K562 (cell line): ENCODE measurements at regions not wholly inside any gene's neighbourhood (a gene's known extent, or its start where the extent isn't known, plus 50 kb on each side); places are given as distances from the start of the nearest gene placed in this dataset.

ENCODE experiments used
- ATAC-seq: fragments of 200-7000 bp; cut with Tn5 transposase; 3 replicates; pipeline ENCODE4 v1.9.1; 2020; ENCODE audit warnings: moderate library complexity
- BruUV-seq: library from RNA; stranded (reverse); fragments of 400-500 nt; replicated peaks from 2 replicates; lab custom pipeline; 2021; lab: Mats Ljungman, UMichigan
- CTCF ChIA-PET: fragments of 300-600 bp; formaldehyde crosslinking; extraction: SDS; loops from one replicate; lab custom pipeline; 2021; ENCODE audit warnings: low intra/inter-chr PET ratio; lab: Yijun Ruan, JAX
- POLR2A ChIA-PET: fragments of 300-600, 350-650 bp; sonication (Branson Sonifier 250); formaldehyde crosslinking; extraction: SDS; loops from one replicate; lab custom pipeline; 2021; ENCODE audit warnings: antibody characterized with exemption, inconsistent platforms; lab: Yijun Ruan, JAX
- DNase-seq, 4 experiments: peaks; one replicate each; pipeline versions ENCODE4 v3.0.0 to v3.0.0-alpha.2; 2011 to 2018; ENCODE audit warnings: low spot score in 3 of 4, mixed read lengths in 3 of 4; ENCODE audit errors: extremely low read depth in 1 of 4
- FAIRE-seq: peaks from 2 replicates; lab custom pipeline; 2011; peaks lifted over from hg19 to GRCh38; lab: Jason Lieb, UNC
- H2AFZ ChIP-seq: 2 replicates; pipeline ENCODE4 v1.6.0; 2011; ENCODE audit warnings: low read depth, low read length, control low read depth, inconsistent platforms
- H3K27ac ChIP-seq: fragments of 200-600 bp; 3 replicates; pipeline ENCODE4 v1.8.0; 2011; ENCODE audit warnings: low read depth, mild to moderate bottlenecking, control low read depth, inconsistent platforms, low read length, moderate library complexity, mixed read lengths; ENCODE audit errors: extremely low read depth
- H3K27me3 ChIP-seq, 2 experiments: fragments of 300-600 bp in 1 of 2; 2 replicates in 1 of 2; 3 replicates in 1 of 2; pipeline versions ENCODE4 v1.6.0 to v1.8.0; 2011; ENCODE audit warnings: inconsistent platforms in 2 of 2, low read length in 2 of 2, mild to moderate bottlenecking in 1 of 2, mixed read lengths in 1 of 2, moderate library complexity in 1 of 2; ENCODE audit not compliant: control insufficient read depth in 2 of 2, insufficient read depth in 2 of 2
- H3K36me3 ChIP-seq: fragments of 300-600 bp; 3 replicates; pipeline ENCODE4 v1.8.0; 2011; ENCODE audit warnings: mild to moderate bottlenecking, low read length, inconsistent platforms; ENCODE audit not compliant: control insufficient read depth, insufficient read depth
- H3K4me1 ChIP-seq, 2 experiments: fragments of 200-600 bp in 1 of 2; replicated peaks in 1 of 2; 2 replicates in 1 of 2; 3 replicates in 1 of 2; pipeline versions ENCODE4 v1.5.1 to v1.8.0; 2011; ENCODE audit warnings: inconsistent platforms in 2 of 2, low read length in 2 of 2, mild to moderate bottlenecking in 1 of 2, mixed read lengths in 1 of 2, moderate library complexity in 1 of 2; ENCODE audit not compliant: control insufficient read depth in 2 of 2, insufficient read depth in 2 of 2
- H3K4me2 ChIP-seq: 2 replicates; pipeline ENCODE4 v1.6.1; 2011; ENCODE audit warnings: low read length, control low read depth, inconsistent platforms, mixed read lengths; ENCODE audit not compliant: insufficient read depth
- H3K4me3 ChIP-seq: fragments of 200-600 bp; sonication (generic), shearing (Covaris generic); 2 replicates; pipeline ENCODE4 v1.5.1; 2016; ENCODE audit warnings: control low read depth, inconsistent platforms
- H3K79me2 ChIP-seq: fragments of 200-600 bp; 3 replicates; pipeline ENCODE4 v1.8.0; 2011; ENCODE audit warnings: low read length, inconsistent platforms; ENCODE audit not compliant: control insufficient read depth, insufficient read depth
- H3K9ac ChIP-seq, 2 experiments: 2 replicates each; pipeline versions ENCODE4 v1.6.0 to v1.6.1; 2011; ENCODE audit warnings: low read depth in 2 of 2, low read length in 2 of 2, control low read depth in 1 of 2, inconsistent platforms in 1 of 2, mild to moderate bottlenecking in 1 of 2, mixed read lengths in 1 of 2; ENCODE audit not compliant: insufficient read depth in 1 of 2
- H3K9me1 ChIP-seq: one replicate; pipeline ENCODE4 v1.6.0; 2011; ENCODE audit warnings: inconsistent platforms, mild to moderate bottlenecking, low read length, moderate library complexity; ENCODE audit not compliant: control insufficient read depth, insufficient read depth
- H3K9me3 ChIP-seq: replicated peaks from 2 replicates; pipeline ENCODE4 v1.5.1; 2011; ENCODE audit warnings: low read depth, low read length, inconsistent platforms; ENCODE audit not compliant: control insufficient read depth, insufficient read depth
- H4K20me1 ChIP-seq: replicated peaks from 2 replicates; pipeline ENCODE4 v1.6.1; 2011; ENCODE audit warnings: low read length, inconsistent platforms, mixed read lengths; ENCODE audit not compliant: control insufficient read depth, insufficient read depth
- ASH1L ChIP-seq: fragments of 450-650 bp; IDR thresholded peaks from 2 replicates; pipeline ENCODE4 v1.6.1; 2018; ENCODE audit warnings: borderline replicate concordance, mild to moderate bottlenecking, low read depth; ENCODE audit not compliant: partially characterized antibody
- BACH1 ChIP-seq: fragments of 200-800 bp; sonication (Bioruptor generic); IDR thresholded peaks from 2 replicates; pipeline ENCODE4 v1.6.1; 2016; ENCODE audit warnings: missing genetic modification characterization, missing compliant biosample characterization
- BCL6 ChIP-seq: fragments of 250-450 bp; sonication (Bioruptor Pico); IDR thresholded peaks from 2 replicates; pipeline ENCODE4 v1.4.0; 2020
- DDX20 ChIP-seq: fragments of 450-650 bp; IDR thresholded peaks from 2 replicates; pipeline ENCODE4 v1.6.1; 2016; ENCODE audit warnings: missing genetic modification characterization, low read depth, mild to moderate bottlenecking, missing compliant biosample characterization, moderate library complexity
- HSF4 ChIP-seq: fragments of 250-450 bp; sonication (Bioruptor Pico); IDR thresholded peaks from 2 replicates; pipeline ENCODE4 v2.1.2; 2022; ENCODE audit warnings: mild to moderate bottlenecking, moderate library complexity, borderline replicate concordance
- KDM1A ChIP-seq, 2 experiments: fragments of 450-650 bp; IDR thresholded peaks; 2 replicates each; pipeline ENCODE4 v1.6.1; 2016; ENCODE audit warnings: mild to moderate bottlenecking in 2 of 2
- MYNN ChIP-seq, 2 experiments: sonication (generic); formaldehyde crosslinking in 1 of 2; IDR thresholded peaks; 2 replicates each; pipeline versions ENCODE4 v1.5.0 to v1.6.1; 2016 to 2020; ENCODE audit warnings: antibody characterized with exemption in 1 of 2, missing genetic modification reagents in 1 of 2
- POLR2A ChIP-seq: fragments of 450-650 bp; conservative IDR thresholded peaks from 2 replicates; pipeline ENCODE4 v1.6.1; 2016
- PRMT5 ChIP-seq: sonication (generic); formaldehyde crosslinking; IDR thresholded peaks from 2 replicates; pipeline ENCODE4 v1.5.0; 2020; ENCODE audit warnings: missing genetic modification reagents
- RBM15 ChIP-seq: fragments of 200-400 bp; formaldehyde crosslinking; IDR thresholded peaks from 2 replicates; pipeline ENCODE4 v1.6.1; 2018; ENCODE audit warnings: mild to moderate bottlenecking, low read length, moderate library complexity; ENCODE audit not compliant: insufficient read depth
- SREBF1 ChIP-seq: fragments of 150-350 bp; IDR thresholded peaks from 2 replicates; pipeline ENCODE4 v1.6.1; 2014; ENCODE audit warnings: antibody characterized with exemption, low read depth, low read length, borderline replicate concordance
- TAL1 ChIP-seq: fragments of 450-650 bp; IDR thresholded peaks from 2 replicates; pipeline ENCODE4 v1.6.1; 2016; ENCODE audit warnings: mild to moderate bottlenecking
- TCFL5 ChIP-seq: fragments of 250-450 bp; sonication (Bioruptor Pico); conservative IDR thresholded peaks from 2 replicates; pipeline ENCODE4 v1.6.1; 2021; ENCODE audit warnings: mild to moderate bottlenecking, moderate library complexity, matching md5 sums
- ZBTB7A ChIP-seq: IDR thresholded peaks from 2 replicates; pipeline ENCODE4 v1.6.1; 2011; ENCODE audit warnings: low read depth, mild to moderate bottlenecking, low read length, moderate library complexity, borderline replicate concordance; ENCODE audit not compliant: control insufficient read depth
- ZKSCAN3 ChIP-seq: fragments of 250-450 bp; sonication (Bioruptor Pico); IDR thresholded peaks from 2 replicates; pipeline ENCODE4 v1.4.0; 2020
- ZNF134 ChIP-seq: fragments of 250-450 bp; sonication (Bioruptor Pico); conservative IDR thresholded peaks from 2 replicates; pipeline ENCODE4 v1.4.0; 2020
- ZNF232 ChIP-seq: sonication (generic); formaldehyde crosslinking; IDR thresholded peaks from 2 replicates; pipeline ENCODE4 v1.8.0; 2022; ENCODE audit warnings: mild to moderate bottlenecking, missing genetic modification reagents
- ZNF347 ChIP-seq: fragments of 450-650 bp; formaldehyde crosslinking; IDR thresholded peaks from 2 replicates; pipeline ENCODE4 v1.4.0; 2020; ENCODE audit warnings: low read depth, mild to moderate bottlenecking, moderate library complexity
- ZNF586 ChIP-seq: fragments of 450-650 bp; formaldehyde crosslinking; conservative IDR thresholded peaks from 2 replicates; pipeline ENCODE4 v1.4.0; 2020; ENCODE audit warnings: mild to moderate bottlenecking, moderate library complexity
- ZNF717 ChIP-seq: fragments of 250-450 bp; sonication (Bioruptor Pico); IDR thresholded peaks from 2 replicates; pipeline ENCODE4 v1.5.0; 2021
- WGBS: fragments of 100-300 bp; shearing (Covaris generic); methylation state at CpG from one replicate; pipeline ENCODE4 v1.1.6; 2016; ENCODE audit warnings: low coverage, mixed read lengths; ENCODE audit not compliant: insufficient coverage; ENCODE audit errors: missing lambda C conversion rate; 5-methylcytosine and 5-hydroxymethylcytosine counted together
- in situ Hi-C: fragments of 300-500 bp; cut with MboI; formaldehyde crosslinking; loops from 4 replicates; pipeline ENCODE4 v1.15.0; 2018; ENCODE audit warnings: inconsistent platforms, mixed read lengths
- intact Hi-C: fragments of 100-400 bp; cut with micrococcal nuclease; formaldehyde crosslinking; loops from 2 replicates; pipeline ENCODE4 v1.14.2; 2022

- TF ChIP-seq MYNN (IDR thresholded peaks at IDR 0.05) (no peak), MYNN (CRISPR knock-in tag; IDR thresholded peaks at IDR 0.05) (no peak), ZBTB7A (no peak), PRMT5 (CRISPR knock-in tag) (no peak)
Measured at GRCh38 chr4:188307591-188307990, 168.3 kb downstream of the TRIML1 start (continued).

DNA sequence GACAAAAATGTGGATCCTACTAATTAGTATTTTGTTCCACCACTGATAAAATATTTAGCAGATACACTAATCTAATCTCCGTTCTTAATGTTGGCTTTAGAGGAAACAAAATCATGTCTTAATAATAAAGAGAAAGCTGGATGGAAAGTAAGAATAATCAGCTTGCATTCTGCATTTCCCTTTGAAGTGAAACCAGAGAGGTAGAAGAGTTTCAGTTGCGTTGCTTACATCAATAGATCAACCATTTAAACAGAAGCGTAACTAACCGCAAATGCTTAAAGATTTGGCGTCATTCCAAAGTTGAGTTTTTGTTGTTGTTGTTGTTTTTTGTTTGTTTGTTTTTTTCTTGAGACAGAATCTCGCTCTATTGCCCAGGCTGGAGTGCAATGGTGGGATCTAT, 168.9 kb downstream of the TRIML1 start:
- WGBS, result 1% methylated on average over 6 of the region's 6 CpGs
- Histone ChIP-seq H3K9ac (no peak overlapping the region), H3K27me3 (no peaks in the 10 kb centered on the region), H3K4me2 (no peak overlapping the region), H3K79me2 (no peaks in the 10 kb centered on the region), H3K9me3 (no peaks in the 10 kb centered on the region), H3K9me1 (no peaks in the 10 kb centered on the region), H2AFZ (no peak overlapping the region), H3K36me3 (no peaks in the 10 kb centered on the region), H3K27ac (no peak overlapping the region), H3K4me3 (no peak overlapping the region), H4K20me1 (no peaks in the 10 kb centered on the region), H3K4me1 (no peaks in the 10 kb centered on the region)
- ATAC-seq (no peak), FAIRE-seq (no peak), DNase-seq (no peak)
- TF ChIP-seq TAL1, result no peak
- ChIA-PET CTCF (no interaction called here), POLR2A (no interaction called here)
- in situ Hi-C loops, result no loop called here
- no TSS peak for BruUV-seq
- intact Hi-C loops, result no loop called here

DNA sequence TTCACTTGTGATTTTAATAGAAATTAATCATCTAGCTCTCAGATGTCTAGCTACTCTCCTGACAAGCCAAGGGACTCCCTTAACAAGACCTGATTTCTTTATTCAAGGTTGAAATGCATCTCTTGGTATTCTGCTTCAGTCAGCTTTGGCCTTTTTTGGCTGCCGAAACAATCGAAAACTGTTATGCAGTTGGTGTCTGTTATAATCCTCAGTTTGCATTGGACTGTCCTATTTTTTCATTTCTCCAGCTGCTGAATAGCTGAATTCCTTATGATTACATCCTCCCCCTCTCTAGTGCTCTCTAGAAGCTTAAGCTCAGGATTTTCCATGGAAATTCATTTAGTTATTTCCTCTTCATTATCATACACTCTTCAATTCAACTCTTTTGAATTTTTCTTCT, 177.2 kb downstream of the TRIML1 start:
- FAIRE-seq (no peak), ATAC-seq (no peak), DNase-seq (no peak)
- ChIA-PET POLR2A (no interaction called here), CTCF (no interaction called here)
- intact Hi-C loops, result no loop called here
- WGBS, result 0% methylated on average over 2 of the region's 2 CpGs
- no peak overlapping the region for H2AFZ ChIP-seq
- no peaks in the 10 kb centered on the region for H3K36me3 ChIP-seq
- H3K27me3 ChIP-seq, result no peaks in the 10 kb centered on the region
- no peaks in the 10 kb centered on the region for H3K9me1 ChIP-seq
- H3K27ac ChIP-seq, result no peak overlapping the region
- no peaks in the 10 kb centered on the region for H3K79me2 ChIP-seq
- no TSS peak for BruUV-seq
- H3K4me1 ChIP-seq, result no peaks in the 10 kb centered on the region
- H3K4me2 ChIP-seq, result no peak overlapping the region
- H3K9me3 ChIP-seq, result no peaks in the 10 kb centered on the region
- H3K4me3 ChIP-seq, result no peak overlapping the region
- in situ Hi-C loops, result no loop called here
- no peaks in the 10 kb centered on the region for H4K20me1 ChIP-seq
- H3K9ac ChIP-seq, result no peak overlapping the region
- TF ChIP-seq ASH1L (no peak), ZKSCAN3 (CRISPR knock-in tag) (no peak), POLR2A (no peak), ZNF717 (CRISPR knock-in tag) (no peak), BACH1 (tag) (no peak), BCL6 (no peak), ZNF232 (CRISPR knock-in tag) (no peak), RBM15 (no peak), DDX20 (tag) (no peak), ZNF134 (no peak), SREBF1 (no peak), TCFL5 (CRISPR knock-in tag) (no peak), HSF4 (no peak), ZNF586 (CRISPR knock-in tag) (no peak), KDM1A (IDR thresholded peaks at IDR 0.05) (no peak), ZNF347 (CRISPR knock-in tag) (no peak)
